HG02623 (cell line): ENCODE measurements at regions not wholly inside any gene's neighbourhood (a gene's known extent, or its start where the extent isn't known, plus 50 kb on each side); places are given as distances from the start of the nearest gene placed in this dataset.
"Not testable (repeated sequence)": the region's sequence is repeated elsewhere in the genome, so short reads cannot be mapped to it uniquely, and the experiment has no call there.

ENCODE experiments used
- ATAC-seq: cut with Tn5 transposase; IDR thresholded peaks from one replicate; pipeline ENCODE4 v1.9.1; 2021; ENCODE audit warnings: moderate library complexity; ENCODE audit not compliant: unreplicated experiment

DNA sequence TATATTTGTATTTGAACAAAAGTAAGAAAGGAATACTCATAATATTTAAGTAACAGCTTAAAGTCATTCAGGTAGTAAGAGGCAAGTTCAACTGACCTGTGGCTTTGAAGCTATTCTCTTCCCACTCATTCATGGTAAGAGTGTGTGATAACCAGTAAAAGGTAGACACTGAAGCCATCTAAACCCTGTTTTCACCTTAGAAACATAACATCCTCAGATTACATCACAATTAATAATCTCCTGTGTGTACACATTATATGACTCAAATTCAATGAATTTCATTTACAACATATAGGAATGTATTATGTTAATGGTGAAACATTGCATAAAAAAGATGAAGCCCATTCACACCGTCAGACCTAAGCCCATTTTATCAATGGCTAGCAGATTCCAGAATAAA, 364.8 kb upstream of the SNX7 start:
- no peak for ATAC-seq

DNA sequence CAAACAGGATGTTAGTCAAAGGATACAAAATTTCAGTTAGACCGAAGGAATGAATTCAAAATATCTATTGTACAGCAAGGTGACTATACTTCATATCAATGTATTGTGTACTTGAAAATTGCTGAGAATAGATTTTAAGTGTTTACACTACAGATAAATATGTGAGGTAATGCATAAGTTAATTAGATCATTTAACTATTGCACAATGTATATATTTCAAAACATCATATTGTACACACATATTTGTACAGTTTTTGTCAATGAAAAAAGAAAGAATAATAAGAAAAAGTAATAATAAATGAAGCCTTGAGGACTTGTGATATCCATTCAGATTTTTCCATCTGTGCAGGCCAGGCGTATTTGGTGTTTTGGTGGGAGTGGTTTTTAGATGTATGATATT, 367.4 kb upstream of the SNX7 start:
- no peak for ATAC-seq

DNA sequence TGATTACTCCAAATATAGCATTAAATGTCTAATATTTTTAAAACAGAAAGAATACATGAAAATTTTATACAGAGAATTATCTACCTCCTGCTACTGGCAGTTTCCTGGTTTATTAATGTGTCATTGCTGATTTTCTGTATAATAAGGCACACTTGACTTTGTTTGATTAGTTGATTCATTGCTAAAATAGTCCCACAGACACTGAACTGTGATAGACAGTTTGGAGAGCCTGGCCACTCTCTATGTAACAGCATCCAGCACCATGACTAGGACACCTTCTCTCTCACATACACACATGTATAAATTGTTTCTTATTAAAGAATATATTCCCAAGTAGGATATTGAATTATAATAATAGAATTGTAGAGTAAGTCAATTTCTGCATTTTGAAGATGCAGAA, 368.5 kb upstream of the SNX7 start:
- ATAC-seq = no peak

DNA sequence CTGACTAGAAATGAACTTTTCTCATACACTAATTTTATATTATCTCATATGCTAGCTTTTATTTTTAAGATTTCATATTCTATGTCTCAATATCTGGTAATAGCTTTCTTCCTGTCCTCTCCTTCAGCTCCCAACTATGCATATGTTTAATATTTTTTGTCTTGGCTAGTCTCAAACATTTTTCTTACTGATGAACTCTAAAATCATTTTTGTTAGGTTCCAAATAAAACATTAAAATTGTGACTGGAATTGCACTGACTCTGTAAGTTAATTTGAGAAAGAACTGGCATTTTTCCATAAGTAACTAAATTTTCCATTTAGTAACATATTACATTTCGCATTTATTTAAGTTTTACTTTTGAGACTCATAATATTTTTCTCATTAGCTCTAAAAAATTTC, 368.5 kb upstream of the DPYD start:
- no peak for ATAC-seq

DNA sequence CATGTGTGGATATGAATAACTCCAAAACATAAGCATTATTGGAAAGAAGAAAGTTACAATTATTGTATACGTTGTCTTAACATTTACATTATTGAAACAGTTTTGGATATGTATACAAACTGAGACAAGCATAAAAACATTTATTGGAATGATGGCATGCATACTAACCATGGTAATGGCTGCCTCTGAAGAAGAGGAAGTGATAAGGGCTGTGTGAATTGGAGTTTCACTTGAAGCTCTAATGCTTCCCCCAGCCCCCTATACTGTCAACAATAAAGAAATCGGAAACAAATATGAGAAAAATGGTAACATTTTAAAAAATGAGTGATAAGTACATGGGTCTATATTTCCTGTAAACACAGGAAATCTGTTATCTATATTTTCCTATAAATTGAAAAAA, 367.7 kb upstream of the DPYD start:
- ATAC-seq = no peak

DNA sequence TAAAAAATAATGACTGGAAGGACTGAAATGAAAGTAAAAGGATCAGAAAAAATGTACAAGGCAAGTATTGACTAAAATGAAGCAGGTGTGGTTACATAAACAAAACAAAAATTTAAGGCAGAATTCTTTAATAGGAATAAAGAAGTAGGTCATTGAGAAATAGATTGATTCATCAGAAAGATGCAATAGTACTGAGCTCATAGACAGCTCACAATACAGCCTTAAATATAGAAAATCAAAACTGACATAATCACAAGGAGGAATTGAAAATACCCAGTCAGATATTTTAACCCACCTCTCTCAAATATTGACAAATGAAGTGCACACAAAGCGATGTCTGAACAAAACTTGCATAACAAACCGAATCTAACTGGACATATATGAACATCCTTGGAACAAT, 366.8 kb upstream of the DPYD start:
- ATAC-seq = no peak

DNA sequence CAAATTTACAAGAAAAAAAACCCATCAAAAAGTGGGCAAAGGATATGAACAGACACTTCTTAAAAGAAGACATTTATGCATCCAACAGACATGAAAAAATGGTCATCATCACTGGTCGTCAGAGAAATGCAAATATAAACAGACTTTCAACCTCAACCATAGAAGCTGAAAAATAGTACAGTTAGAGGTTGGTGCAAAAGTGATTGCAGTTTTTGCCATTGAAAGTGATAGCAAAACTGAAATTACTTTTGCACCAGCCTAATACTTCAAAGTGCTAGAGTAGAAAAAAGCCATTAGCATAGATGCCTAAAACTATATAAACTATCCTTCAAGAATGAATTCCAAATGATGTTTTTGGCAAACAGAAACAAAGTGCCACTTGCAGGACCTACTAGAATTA, 365.8 kb upstream of the DPYD start:
- no peak for ATAC-seq

DNA sequence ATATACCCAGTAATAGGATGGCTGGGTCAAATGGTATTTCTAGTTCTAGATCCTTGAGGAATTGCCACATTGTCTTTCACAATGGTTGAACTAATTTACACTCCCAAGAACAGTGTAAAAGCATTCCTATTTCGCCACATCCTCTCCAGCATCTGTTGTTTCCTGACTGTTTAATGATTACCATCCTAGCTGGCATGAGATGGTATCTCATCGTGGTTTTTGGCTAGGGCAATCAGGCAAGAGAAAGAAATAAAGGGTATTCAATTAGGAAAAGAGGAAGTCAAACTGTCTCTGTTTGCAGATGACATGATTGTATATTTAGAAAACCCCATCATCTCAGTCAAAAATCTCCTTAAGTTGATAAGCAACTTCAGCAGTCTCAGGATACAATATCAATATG, 364.5 kb upstream of the DPYD start:
- ATAC-seq = not testable (repeated sequence)

DNA sequence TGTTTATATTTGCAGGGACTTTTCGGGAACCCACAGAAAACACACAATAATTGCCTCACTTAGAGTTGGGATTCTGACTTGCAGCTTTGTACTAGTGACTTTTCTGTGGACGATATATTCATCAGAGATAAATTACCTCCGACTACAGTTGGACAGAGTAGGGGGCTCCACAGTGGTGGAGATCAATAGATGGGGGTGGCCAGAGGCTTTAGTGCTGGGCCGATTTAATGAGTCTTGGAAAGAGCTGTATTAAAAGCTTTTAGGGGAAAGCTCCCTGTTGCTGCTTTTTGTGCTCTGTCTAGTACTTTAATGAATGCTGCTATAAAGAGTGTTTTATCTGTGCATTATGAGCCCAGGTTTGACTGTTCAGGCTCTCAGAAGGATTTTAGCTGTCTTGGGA, 359.2 kb upstream of the DPYD start:
- ATAC-seq = no peak

DNA sequence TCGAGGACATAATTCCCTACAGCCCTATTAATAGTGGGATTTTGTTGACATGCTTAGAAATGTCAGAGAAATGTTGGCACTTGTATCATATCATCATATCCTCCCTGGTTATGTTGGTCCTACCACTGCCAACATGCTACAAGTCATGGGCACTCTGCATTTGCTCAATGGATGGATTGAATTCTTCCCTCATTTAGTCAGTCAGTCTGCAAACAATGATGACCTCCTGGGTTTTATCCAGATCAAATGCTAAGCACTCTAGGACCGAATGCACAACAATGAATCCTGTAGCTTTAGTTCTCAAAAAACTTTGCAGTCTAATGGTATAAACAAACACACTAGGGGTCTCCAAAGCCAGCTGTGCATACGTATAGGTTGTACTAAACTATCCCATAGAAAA, 357.2 kb upstream of the DPYD start:
- ATAC-seq = no peak

DNA sequence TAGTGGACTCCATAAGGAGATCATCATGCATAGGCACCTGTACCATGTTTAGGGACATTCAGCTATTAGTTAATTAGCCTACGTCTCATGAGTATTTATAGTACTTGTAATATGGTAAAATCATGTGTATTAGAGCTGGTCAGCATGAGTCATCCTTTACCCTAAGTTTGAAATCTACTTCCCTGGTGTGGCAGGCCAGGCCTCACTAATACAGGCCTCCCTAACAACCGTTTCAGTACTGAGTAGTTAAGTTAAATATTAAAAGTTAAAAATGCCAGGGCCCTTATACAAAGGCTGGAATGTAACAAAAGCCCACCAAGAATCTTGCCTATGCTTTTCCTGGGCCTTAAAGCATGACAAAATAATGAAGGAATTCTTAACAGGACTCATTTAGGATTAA, 356.3 kb upstream of the DPYD start:
- ATAC-seq = no peak

DNA sequence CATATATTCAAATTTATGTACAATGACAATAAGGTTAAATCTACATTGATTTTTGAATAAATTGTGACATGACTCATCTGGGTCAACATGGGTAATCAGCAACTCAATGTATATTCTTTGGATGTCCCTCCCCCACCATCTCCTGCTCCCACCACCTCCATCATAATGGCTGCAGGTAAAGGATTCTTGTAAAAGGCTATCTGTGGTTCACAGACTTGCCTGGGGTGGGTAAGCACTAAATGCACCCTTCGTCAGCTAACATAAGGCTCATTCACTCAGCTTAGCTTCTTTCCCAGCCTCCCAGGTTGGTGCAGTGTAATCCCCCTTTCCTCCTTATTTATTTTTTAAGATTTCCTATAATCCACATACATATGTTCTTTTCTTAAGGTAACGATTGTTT, 355.7 kb upstream of the DPYD start:
- ATAC-seq = no peak

DNA sequence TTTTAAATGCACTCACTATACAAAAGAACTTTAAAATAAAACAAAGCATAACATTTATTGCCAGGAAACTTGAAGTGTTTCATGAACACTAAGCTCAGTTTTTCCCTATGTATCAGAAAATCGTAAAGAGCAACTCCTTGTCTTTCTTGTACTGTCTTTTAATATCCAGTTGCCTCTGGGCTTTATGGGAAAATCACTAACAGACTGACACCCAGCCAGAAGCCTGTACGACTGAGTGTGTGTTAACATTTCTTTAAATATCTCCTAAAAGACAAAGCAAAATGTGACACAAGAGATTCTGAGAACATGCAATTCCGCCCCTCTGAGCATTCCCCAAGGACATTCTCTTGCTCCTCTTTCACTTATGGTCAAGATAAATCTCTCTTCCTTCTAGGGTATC, 347.5 kb upstream of the DPYD start:
- no peak for ATAC-seq

DNA sequence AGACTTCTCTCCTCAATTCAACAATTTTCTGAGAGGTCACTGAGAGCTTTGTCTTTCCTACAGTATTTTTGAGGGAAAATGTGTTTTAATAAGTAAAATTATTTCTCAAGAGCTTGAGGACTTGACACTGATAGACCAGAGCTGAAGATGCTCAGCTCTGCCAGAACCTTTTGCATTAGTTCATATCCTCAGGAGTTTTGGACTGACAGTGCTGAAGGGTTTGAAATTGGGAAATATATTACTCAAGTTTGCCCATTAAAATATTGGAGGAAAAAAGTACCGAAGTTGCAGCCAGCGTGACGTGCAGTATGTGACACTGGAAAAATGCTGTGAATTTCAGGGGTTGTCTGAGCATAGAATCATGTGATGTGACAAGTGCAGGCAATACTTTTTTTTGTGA, 346.6 kb upstream of the DPYD start:
- no peak for ATAC-seq

DNA sequence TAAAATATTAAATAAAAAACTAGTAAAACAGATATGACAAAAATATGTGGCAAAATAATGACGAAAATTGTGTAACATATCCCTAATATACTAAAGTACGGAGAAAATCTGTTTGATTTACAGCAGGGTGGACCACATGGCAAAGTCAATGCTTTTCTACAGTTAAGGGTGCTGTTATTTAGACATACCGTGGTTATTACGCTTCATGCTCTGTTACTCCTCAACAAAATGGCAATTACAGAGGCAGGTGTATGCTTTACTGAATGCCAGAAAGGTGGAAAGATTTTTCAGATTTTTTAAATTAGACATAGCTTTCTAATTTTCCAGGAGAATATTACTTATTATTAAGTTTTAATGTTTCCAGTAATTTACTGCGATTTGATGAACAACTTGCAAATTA, 343.9 kb upstream of the DPYD start:
- ATAC-seq = no peak

DNA sequence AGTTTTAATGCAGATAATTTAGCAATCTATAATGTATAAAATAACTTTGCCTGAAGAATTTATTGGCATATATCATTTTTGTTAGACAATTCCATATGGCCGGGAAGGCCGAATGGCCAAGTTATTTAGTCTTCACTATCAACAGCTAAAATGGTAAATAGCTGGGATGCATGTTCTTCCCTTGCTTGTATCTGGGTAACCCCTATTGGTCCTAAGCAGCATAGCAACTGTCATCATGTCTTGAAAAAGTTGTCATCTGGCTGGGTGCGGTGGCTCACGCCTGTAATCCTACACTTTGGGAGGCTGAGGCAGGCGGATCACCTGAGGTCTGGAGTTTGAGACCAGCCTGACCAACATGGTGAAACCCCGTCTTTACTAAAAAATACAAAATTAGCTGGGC, 340.0 kb upstream of the DPYD start:
- ATAC-seq = no peak

DNA sequence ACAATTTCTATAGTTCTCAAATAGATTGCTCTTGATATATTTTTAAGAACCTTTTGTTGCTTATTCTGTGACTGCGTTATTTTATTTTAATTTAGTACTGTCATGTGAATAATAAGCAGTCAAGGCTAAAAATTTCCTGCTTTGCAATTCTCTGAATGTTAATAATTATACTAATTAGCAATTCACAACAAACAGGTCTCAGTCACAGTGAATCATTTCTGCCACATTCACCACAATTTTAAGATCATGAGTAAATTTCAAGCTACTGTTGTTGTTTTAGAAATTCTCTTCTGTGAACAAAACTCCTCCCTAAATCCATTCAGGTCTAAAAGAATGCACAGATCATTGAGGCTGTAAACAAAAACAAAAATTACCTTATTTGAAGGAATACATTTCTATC, 339.6 kb upstream of the DPYD start:
- ATAC-seq = no peak

DNA sequence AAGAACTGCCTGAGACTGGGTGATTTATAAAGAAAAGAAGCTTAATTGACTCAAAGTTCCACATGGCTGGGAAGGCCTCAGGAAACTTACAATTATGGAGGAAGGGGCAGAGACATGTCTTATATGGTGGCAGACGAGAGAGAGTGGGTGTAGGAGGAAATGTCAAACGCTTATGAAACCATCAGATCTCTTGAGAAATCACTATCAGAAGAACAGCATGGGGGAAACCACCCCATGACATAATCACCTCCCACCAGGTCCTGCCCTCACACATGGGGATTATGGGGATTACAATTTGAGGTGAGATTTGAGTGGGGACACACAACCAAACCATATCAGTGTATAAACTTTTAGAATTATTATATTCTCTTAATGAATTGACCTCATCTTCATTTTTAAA, 335.9 kb upstream of the DPYD start:
- ATAC-seq = no peak

DNA sequence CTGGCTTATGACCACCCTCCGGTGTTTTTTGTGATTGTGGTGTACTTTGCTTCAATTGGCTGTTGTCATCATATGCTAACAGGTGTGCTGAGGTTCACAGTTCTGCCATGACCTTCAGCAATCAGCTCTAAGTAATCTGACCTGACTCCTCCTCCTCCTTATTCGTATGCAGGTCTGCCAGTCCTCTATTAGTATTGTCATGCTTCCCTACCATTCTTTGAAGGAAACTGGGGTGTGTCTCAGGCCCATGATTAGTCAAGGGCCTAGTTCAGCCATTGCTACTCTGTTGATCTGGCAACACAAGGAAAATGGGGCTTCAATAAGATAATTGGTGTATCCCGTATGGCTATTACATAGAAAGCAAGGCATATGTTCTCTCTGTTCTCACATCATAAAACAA, 332.3 kb upstream of the DPYD start:
- no peak for ATAC-seq

DNA sequence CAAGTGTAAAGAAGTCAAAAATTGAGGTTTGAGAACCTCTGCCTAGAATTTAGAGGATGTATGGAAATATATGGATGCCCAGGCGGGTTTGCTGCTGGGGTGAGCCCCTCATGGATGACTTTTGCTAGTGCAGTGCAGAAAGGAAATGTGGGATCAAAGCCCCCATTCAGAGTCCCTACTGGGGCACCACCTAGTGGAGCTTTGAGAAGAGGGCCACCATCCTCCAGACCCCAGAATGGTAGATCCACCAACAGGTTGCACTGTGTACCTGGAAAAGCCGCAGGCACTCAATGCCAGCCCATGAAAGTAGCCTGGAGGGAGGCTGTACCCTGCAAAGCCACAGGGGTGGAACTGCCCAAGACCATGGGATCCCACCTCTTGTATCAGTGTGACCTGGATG, 330.7 kb upstream of the DPYD start:
- no peak for ATAC-seq

DNA sequence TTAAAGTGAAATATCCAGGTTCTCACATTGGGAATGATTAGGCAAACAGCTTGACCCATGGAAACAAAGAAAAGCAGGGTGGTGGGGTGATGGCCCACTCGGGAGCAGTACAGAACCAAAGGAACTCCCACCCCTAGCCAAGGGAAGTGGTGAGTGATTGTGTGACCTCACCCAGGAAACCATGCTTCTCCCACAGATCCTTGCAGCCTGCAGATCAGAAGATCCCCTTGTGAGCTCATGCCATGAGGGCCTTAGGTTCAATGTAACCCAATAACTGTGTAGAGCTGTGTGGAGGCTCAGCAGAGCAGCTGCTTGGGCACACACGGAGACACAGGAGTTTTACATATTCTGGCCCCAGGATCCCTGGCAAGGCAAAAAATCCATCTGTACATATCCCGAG, 311.8 kb upstream of the DPYD start:
- ATAC-seq = no peak

DNA sequence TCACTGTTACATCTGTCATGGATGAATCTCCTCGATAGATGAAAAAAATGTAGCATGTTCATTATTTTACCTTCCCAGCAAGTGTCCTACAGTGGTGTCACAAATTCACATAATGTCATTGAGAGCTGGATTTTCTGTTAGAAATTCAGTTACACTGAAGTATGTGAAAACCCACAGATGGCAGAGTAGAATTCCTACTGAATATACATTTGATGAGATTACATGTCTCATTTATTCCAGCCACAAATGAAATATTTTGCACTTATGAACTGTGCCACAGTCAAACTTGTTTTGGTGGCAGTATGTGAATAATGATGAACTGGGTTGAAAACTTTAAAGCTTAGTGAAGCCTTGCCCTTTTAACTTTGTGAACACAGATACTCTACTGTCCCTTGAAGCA, 301.9 kb upstream of the DPYD start:
- no peak for ATAC-seq

DNA sequence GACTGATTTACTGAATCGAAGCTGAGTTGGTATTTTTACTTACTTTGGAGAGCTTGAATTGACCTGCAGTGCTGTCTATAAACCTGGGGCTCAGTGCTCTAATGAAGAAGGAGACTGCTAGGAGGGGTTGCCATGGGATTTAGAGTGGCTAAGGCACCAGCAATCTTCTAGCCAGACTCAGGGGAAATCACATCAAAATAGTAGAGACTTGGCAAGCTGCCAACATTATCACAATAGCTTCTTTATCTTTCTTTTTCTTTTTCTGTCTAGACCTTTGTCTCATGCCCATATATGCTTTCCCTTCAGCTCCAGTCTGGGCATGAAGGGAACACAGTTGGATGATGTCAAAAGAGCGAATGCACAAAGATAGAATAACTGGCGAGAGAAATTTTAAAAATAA, 301.1 kb upstream of the DPYD start:
- no peak for ATAC-seq

DNA sequence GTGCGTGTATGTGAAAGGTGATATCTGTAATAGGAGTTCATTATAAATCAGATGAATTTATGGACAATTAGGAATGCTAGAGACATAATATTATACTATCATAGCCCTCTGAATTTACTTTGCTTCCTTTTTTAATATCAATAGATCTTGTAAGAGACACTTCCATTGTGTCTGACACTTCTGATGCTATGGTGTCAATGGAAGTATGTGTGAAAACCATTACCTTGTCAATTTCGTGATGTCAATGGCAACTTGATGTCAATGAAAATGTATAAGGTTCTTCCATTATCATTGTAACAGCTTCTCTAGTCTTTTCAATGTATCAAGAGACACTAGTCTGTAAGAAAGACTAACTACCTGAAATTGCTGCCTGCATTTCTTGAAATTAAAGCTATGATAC, 296.8 kb upstream of the DPYD start:
- no peak for ATAC-seq
